HepG2 (cell line): ENCODE measurements at regions not wholly inside any gene's neighbourhood (a gene's known extent, or its start where the extent isn't known, plus 50 kb on each side); places are given as distances from the start of the nearest gene placed in this dataset.
A peak's percentile ranks its signal among the peaks of the same experiment; 100 is the strongest.

Experiments used
- ATAC-seq: fragments of 200-7000 bp; cut with Tn5 transposase; 3 replicates; pipeline ENCODE4 v1.9.1; 2020; ENCODE audit warnings: mild to moderate bottlenecking, moderate library complexity
- BruUV-seq: library from RNA; stranded (reverse); fragments of 400-500 nt; replicated peaks from 2 replicates; lab custom pipeline; 2021; lab: Mats Ljungman, UMichigan
- CTCF ChIA-PET: fragments of 300-600 bp; formaldehyde crosslinking; extraction: SDS; loops from one replicate; lab custom pipeline; 2021; ENCODE audit warnings: low total read pairs, inconsistent platforms, low intra/inter-chr PET ratio; lab: Yijun Ruan, JAX
- POLR2A ChIA-PET: fragments of 350-600 bp; sonication (Branson Sonifier 250); formaldehyde crosslinking; loops from one replicate; lab custom pipeline; 2020; ENCODE audit warnings: antibody characterized with exemption, inconsistent platforms; lab: Yijun Ruan, JAX
- DNase-seq: peaks from one replicate; pipeline ENCODE4 v3.0.0-alpha.2; 2015; ENCODE audit warnings: low spot score
- FAIRE-seq: peaks from 3 replicates; lab custom pipeline; 2011; peaks lifted over from hg19 to GRCh38; lab: Jason Lieb, UNC
- H2AFZ ChIP-seq: one replicate; pipeline ENCODE4 v1.6.1; 2011; ENCODE audit warnings: low read length, inconsistent platforms
- H3K27ac ChIP-seq: fragments of 300-600 bp; 3 replicates; pipeline ENCODE4 v1.8.0; 2011; ENCODE audit warnings: mixed run types, mild to moderate bottlenecking, mixed read lengths, low read length, inconsistent platforms; ENCODE audit not compliant: insufficient read depth; ENCODE audit errors: extremely low read length
- H3K27me3 ChIP-seq, 2 experiments: fragments of 200-600 bp in 1 of 2; 2 replicates in 1 of 2; 3 replicates in 1 of 2; pipeline versions ENCODE4 v1.6.0 to v1.8.0; 2011; ENCODE audit warnings: low read length in 2 of 2, mild to moderate bottlenecking in 2 of 2, moderate library complexity in 2 of 2, inconsistent platforms in 1 of 2; ENCODE audit not compliant: insufficient read depth in 2 of 2, control insufficient read depth in 1 of 2
- H3K36me3 ChIP-seq, 2 experiments: fragments of 200-600 bp in 1 of 2; replicated peaks in 1 of 2; 2 replicates in 1 of 2; 3 replicates in 1 of 2; pipeline versions ENCODE4 v1.5.1 to v1.8.0; 2011; ENCODE audit warnings: low read length in 2 of 2, inconsistent platforms in 1 of 2; ENCODE audit not compliant: insufficient read depth in 2 of 2, control insufficient read depth in 1 of 2
- H3K4me1 ChIP-seq: 2 replicates; pipeline ENCODE4 v1.5.1; 2012; ENCODE audit warnings: low read length, inconsistent platforms; ENCODE audit not compliant: insufficient read depth
- H3K4me2 ChIP-seq: 2 replicates; pipeline ENCODE4 v1.6.0; 2011; ENCODE audit warnings: low read depth, low read length, inconsistent platforms
- H3K4me3 ChIP-seq, 3 experiments: fragments of 200-600 bp in 1 of 3; sonication (generic), shearing (Covaris generic) in 1 of 3; replicated peaks in 1 of 3; 2 replicates each; pipeline ENCODE4 v1.5.1; 2011 to 2016; ENCODE audit warnings: low read length in 3 of 3, inconsistent platforms in 2 of 3, low read depth in 2 of 3, mild to moderate bottlenecking in 2 of 3, control low read depth in 1 of 3, mixed read lengths in 1 of 3; ENCODE audit not compliant: insufficient read depth in 1 of 3
- H3K79me2 ChIP-seq: one replicate; pipeline ENCODE4 v1.6.1; 2011; ENCODE audit warnings: low read length, inconsistent platforms; ENCODE audit not compliant: insufficient read depth
- H3K9ac ChIP-seq: 2 replicates; pipeline ENCODE4 v1.6.0; 2011; ENCODE audit warnings: mild to moderate bottlenecking, low read depth, low read length, inconsistent platforms; ENCODE audit not compliant: insufficient read depth
- H3K9me3 ChIP-seq: 2 replicates; pipeline ENCODE4 v1.5.1; 2012; ENCODE audit warnings: mild to moderate bottlenecking, low read length
- H4K20me1 ChIP-seq: 2 replicates; pipeline ENCODE4 v1.6.0; 2011; ENCODE audit warnings: inconsistent platforms, mild to moderate bottlenecking, low read length, moderate library complexity; ENCODE audit not compliant: insufficient read depth
- CTCF ChIP-seq: sonication (generic); formaldehyde crosslinking; IDR thresholded peaks from 2 replicates; pipeline ENCODE4 v1.5.0; 2020; ENCODE audit warnings: mild to moderate bottlenecking, missing genetic modification reagents, moderate library complexity
- TERF1 ChIP-seq: sonication (generic); formaldehyde crosslinking; IDR thresholded peaks from 2 replicates; pipeline ENCODE4 v1.8.0; 2022; ENCODE audit warnings: mild to moderate bottlenecking, missing genetic modification reagents, moderate library complexity
- ZBTB38 ChIP-seq: sonication (generic); formaldehyde crosslinking; IDR thresholded peaks from 2 replicates; pipeline ENCODE4 v1.5.1; 2020; ENCODE audit warnings: mild to moderate bottlenecking, missing genetic modification reagents
- WGBS: methylation state at CpG from one replicate; pipeline ENCODE4 v1.1.6; 2017; ENCODE audit warnings: low lambda C conversion rate; 5-methylcytosine and 5-hydroxymethylcytosine counted together
- in situ Hi-C: cut with HindIII; loops from 2 replicates; pipeline ENCODE4 v1.10.0; 2017; ENCODE audit warnings: low pct_unique_long_range_greater_than_20kb; ENCODE audit not compliant: extremely low pct_ligation_motif_present
- intact Hi-C: fragments of 100-400 bp; cut with micrococcal nuclease; formaldehyde crosslinking; loops from one replicate; pipeline ENCODE4 v1.10.0; 2022; ENCODE audit not compliant: unreplicated experiment

- TF ChIP-seq CTCF = no peak
- TF ChIP-seq ZBTB38 = no peak
- TF ChIP-seq TERF1 (CRISPR knock-in tag) = no peak
- in situ Hi-C loops = no loop called here
- Histone ChIP-seq H3K9me3 (no peaks in the 10 kb centered on the region), H4K20me1 (no peaks in the 10 kb centered on the region), H2AFZ (no peak overlapping the region), H3K36me3 (no peaks in the 10 kb centered on the region), H3K79me2 (no peaks in the 10 kb centered on the region), H3K4me2 (0 out of 2 replicates have a peak overlapping the region, but pooled peaks have one; percentile 71), H3K4me1 (peaks cover 46% of the 10 kb centered on the region), H3K9ac (no peak overlapping the region), H3K27ac (peak overlapping the region; percentile 87), H3K27me3 (no peaks in the 10 kb centered on the region), H3K4me3 (no peak overlapping the region; a peak in 1 of 6 replicates)
- FAIRE-seq (no peak), ATAC-seq (no peak), DNase-seq (no peak)
- intact Hi-C loops = loop anchor here (2.0 to 5.0 kb wide), 3 partner anchors 35 to 151 kb away; partner anchors contain the start of genes C4BPA and C4BPB
- BruUV-seq = no TSS peak
- ChIA-PET POLR2A (interaction anchor here (1.7 kb wide), 1 partner anchor 82 kb away, joined by 11 read pairs; the partner anchor contains the start of gene CD55), CTCF (no interaction called here)
- 72% methylated on average over 2 of the region's 2 CpGs for WGBS
Measured at GRCh38 chr1:207239874-207240273, 81.6 kb upstream of the CD55 start.
